Right lobe of liver (tissue), 6 donors: ENCODE measurements at regions not wholly inside any gene's neighbourhood (a gene's known extent, or its start where the extent isn't known, plus 50 kb on each side); places are given as distances from the start of the nearest gene placed in this dataset.
"Not testable (repeated sequence)": the region's sequence is repeated elsewhere in the genome, so short reads cannot be mapped to it uniquely, and the experiment has no call there.

Experiments
- ATAC-seq, 4 donors: fragments of 200-7000 bp; cut with Tn5 transposase; one replicate each; pipeline ENCODE4 v1.9.1; 2020; ENCODE audit warnings: mild to moderate bottlenecking in 4 of 4, moderate library complexity in 4 of 4
- DNase-seq, 3 donors: peaks; one replicate each; pipeline ENCODE4 v3.0.0-alpha.2; 2020
- H3K27ac ChIP-seq, 3 donors: fragments of 200-600 bp; one replicate each; pipeline ENCODE4 v1.8.0; 2022
- H3K27me3 ChIP-seq, 2 donors: fragments of 200-600 bp; one replicate each; pipeline ENCODE4 v1.8.0; 2022
- H3K36me3 ChIP-seq, 4 donors: fragments of 200-600 bp; sonication (generic) in 1 of 4; one replicate each; pipeline versions ENCODE4 v1.5.1 to v1.8.0; 2017 to 2022; ENCODE audit warnings: control low read depth in 1 of 4
- H3K4me1 ChIP-seq, 4 donors: fragments of 200-600 bp; sonication (generic) in 1 of 4; one replicate each; pipeline versions ENCODE4 v1.5.1 to v1.8.0; 2017 to 2022; ENCODE audit warnings: control low read depth in 1 of 4
- H3K4me3 ChIP-seq, 3 donors: fragments of 200-600 bp; one replicate each; pipeline ENCODE4 v1.8.0; 2022
- H3K9me3 ChIP-seq, 4 donors: fragments of 200-600 bp; sonication (generic) in 1 of 4; one replicate each; pipeline versions ENCODE4 v1.5.1 to v1.8.0; 2017 to 2022; ENCODE audit warnings: control low read depth in 1 of 4
- POLR2A ChIP-seq: fragments of 450-650 bp; IDR thresholded peaks from one replicate; pipeline ENCODE4 v1.6.1; 2017; ENCODE audit warnings: antibody characterized with exemption, mild to moderate bottlenecking
- WGBS: methylation state at CpG from one replicate; pipeline ENCODE4 v1.1.6; 2018; ENCODE audit warnings: low coverage, low lambda C conversion rate; ENCODE audit not compliant: insufficient coverage; ENCODE audit errors: missing lambda C conversion rate; 5-methylcytosine and 5-hydroxymethylcytosine counted together
- intact Hi-C, 2 donors: fragments of 100-400 bp; cut with DNase I; formaldehyde crosslinking; loops; one replicate each; pipeline versions ENCODE4 v1.11.2 to v1.14.1; 2022
- TF ChIP-seq, protein P1 (sequence below), 4 donors: fragments of 200-600 bp in 3 of 4; fragments of 450-650 bp in 1 of 4; IDR thresholded peaks; one replicate each; pipeline versions ENCODE4 v1.5.1 to v1.8.0; 2016 to 2022; ENCODE audit warnings: antibody characterized with exemption in 4 of 4, mild to moderate bottlenecking in 2 of 4
- donor health status: DM: no; HTN: yes; CAD: no.
- donor health status: DM: no; HTN: no; CAD: no.
- donor health status: DM: no; HTN: no; CAD: no.
- donor health status: DM: no; HTN: yes; CAD: no.
- donor health status: DM: no; HTN: yes; CAD: no.

GRCh38 chr11:87804176-87804575 is 371.1 kb downstream of the RAB38 start:
- no peak for ATAC-seq
- no peaks in the 10 kb centered on the region for H3K27me3 ChIP-seq
- H3K4me1 ChIP-seq: no peaks in the 10 kb centered on the region
- no peaks in the 10 kb centered on the region for H3K9me3 ChIP-seq
- H3K36me3 ChIP-seq: no peaks in the 10 kb centered on the region
- H3K27ac ChIP-seq: no peak overlapping the region
- no peak for DNase-seq
- TF ChIP-seq, protein P1, sequence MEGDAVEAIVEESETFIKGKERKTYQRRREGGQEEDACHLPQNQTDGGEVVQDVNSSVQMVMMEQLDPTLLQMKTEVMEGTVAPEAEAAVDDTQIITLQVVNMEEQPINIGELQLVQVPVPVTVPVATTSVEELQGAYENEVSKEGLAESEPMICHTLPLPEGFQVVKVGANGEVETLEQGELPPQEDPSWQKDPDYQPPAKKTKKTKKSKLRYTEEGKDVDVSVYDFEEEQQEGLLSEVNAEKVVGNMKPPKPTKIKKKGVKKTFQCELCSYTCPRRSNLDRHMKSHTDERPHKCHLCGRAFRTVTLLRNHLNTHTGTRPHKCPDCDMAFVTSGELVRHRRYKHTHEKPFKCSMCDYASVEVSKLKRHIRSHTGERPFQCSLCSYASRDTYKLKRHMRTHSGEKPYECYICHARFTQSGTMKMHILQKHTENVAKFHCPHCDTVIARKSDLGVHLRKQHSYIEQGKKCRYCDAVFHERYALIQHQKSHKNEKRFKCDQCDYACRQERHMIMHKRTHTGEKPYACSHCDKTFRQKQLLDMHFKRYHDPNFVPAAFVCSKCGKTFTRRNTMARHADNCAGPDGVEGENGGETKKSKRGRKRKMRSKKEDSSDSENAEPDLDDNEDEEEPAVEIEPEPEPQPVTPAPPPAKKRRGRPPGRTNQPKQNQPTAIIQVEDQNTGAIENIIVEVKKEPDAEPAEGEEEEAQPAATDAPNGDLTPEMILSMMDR (IDR thresholded peaks at IDR 0.05): no peak
- TF ChIP-seq POLR2A: no peak
- H3K4me3 ChIP-seq: no peak overlapping the region
- intact Hi-C loops: no loop called here

- WGBS: 62% methylated on average over 3 of the region's 3 CpGs
- no peaks in the 10 kb centered on the region for H3K27me3 ChIP-seq
- H3K4me1 ChIP-seq: no peaks in the 10 kb centered on the region
- H3K4me3 ChIP-seq: no peak overlapping the region
- intact Hi-C loops: no loop called here
- TF ChIP-seq POLR2A: no peak
- TF ChIP-seq, protein P1 (IDR thresholded peaks at IDR 0.05): no peak
- no peak overlapping the region for H3K27ac ChIP-seq
- no peak for DNase-seq
- ATAC-seq: no peak
- no peaks in the 10 kb centered on the region for H3K36me3 ChIP-seq
- no peaks in the 10 kb centered on the region for H3K9me3 ChIP-seq
Measured at GRCh38 chr11:87803748-87804147, 371.5 kb downstream of the RAB38 start.

DNA sequence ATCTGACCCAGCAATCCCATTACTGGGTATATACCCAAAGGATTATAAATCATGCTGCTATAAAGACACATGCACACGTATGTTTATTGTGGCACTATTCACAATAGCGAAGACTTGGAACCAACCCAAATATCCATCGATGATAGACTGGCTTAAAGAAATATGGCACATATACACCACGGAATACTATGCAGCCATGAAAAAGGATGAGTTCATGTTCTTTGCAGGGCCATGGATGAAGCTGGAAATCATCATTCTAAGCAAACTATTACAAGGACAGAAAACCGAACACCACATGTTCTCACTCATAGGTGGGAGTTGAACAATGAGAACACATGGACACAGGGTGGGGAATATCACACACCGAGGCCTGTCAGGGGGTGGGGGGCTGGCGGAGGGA is 390.4 kb downstream of the RAB38 start:
- not testable (repeated sequence) for DNase-seq, H3K27me3 ChIP-seq
- 62% methylated on average over 6 of the region's 7 CpGs for WGBS

GRCh38 chr11:87780068-87780413 is 395.2 kb downstream of the RAB38 start:
- intact Hi-C loops: no loop called here
- Histone ChIP-seq H3K36me3 (no peaks in the 10 kb centered on the region), H3K27me3 (no peaks in the 10 kb centered on the region), H3K9me3 (no peaks in the 10 kb centered on the region), H3K4me1 (no peaks in the 10 kb centered on the region), H3K4me3 (no peak overlapping the region), H3K27ac (no peak overlapping the region)
- no peak for ATAC-seq
- no peak for TF ChIP-seq POLR2A
- TF ChIP-seq, protein P1 (IDR thresholded peaks at IDR 0.05): no peak
- no peak for DNase-seq

More for the DNA sequence above, 390.4 kb downstream of the RAB38 start:
- H3K36me3 ChIP-seq, H3K4me1 ChIP-seq, intact Hi-C loops, H3K9me3 ChIP-seq, H3K4me3 ChIP-seq, H3K27ac ChIP-seq, ATAC-seq: not testable (repeated sequence)

GRCh38 chr11:87779276-87780067 is 395.8 kb downstream of the RAB38 start:
- Histone ChIP-seq H3K4me1 (no peaks in the 10 kb centered on the region), H3K27me3 (no peaks in the 10 kb centered on the region), H3K9me3 (no peaks in the 10 kb centered on the region), H3K4me3 (no peak overlapping the region), H3K36me3 (no peaks in the 10 kb centered on the region), H3K27ac (no peak overlapping the region)
- DNase-seq (no peak), ATAC-seq (no peak)
- intact Hi-C loops: no loop called here
- 27% methylated on average over 2 of the region's 2 CpGs for WGBS
- no peak for TF ChIP-seq POLR2A
- TF ChIP-seq, protein P1 (IDR thresholded peaks at IDR 0.05): no peak
